Endodermal cell (in vitro differentiated cells): ENCODE measurements at regions not wholly inside any gene's neighbourhood (a gene's known extent, or its start where the extent isn't known, plus 50 kb on each side); places are given as distances from the start of the nearest gene placed in this dataset.

ENCODE experiments used
- DNase-seq: peaks from one replicate; pipeline ENCODE4 v3.0.0-alpha.2; 2017
- H3K27ac ChIP-seq: 2 replicates; pipeline ENCODE4 v1.5.1; 2013; ENCODE audit warnings: mild to moderate bottlenecking, low read depth, low read length, moderate library complexity
- H3K27me3 ChIP-seq: 2 replicates; pipeline ENCODE4 v1.6.1; 2013; ENCODE audit warnings: mild to moderate bottlenecking, low read length, moderate library complexity; ENCODE audit not compliant: insufficient read depth, control insufficient read depth, poor library complexity, severe bottlenecking
- H3K36me3 ChIP-seq: 2 replicates; pipeline ENCODE4 v1.7.0; 2013; ENCODE audit warnings: mild to moderate bottlenecking, low read length, moderate library complexity; ENCODE audit not compliant: control insufficient read depth, insufficient read depth
- H3K4me1 ChIP-seq: one replicate; pipeline ENCODE4 v1.7.0; 2013; ENCODE audit warnings: low read length; ENCODE audit not compliant: control insufficient read depth, insufficient read depth
- H3K4me3 ChIP-seq: 2 replicates; pipeline ENCODE4 v1.5.1; 2013; ENCODE audit warnings: mild to moderate bottlenecking, low read length, moderate library complexity
- H3K9ac ChIP-seq: 2 replicates; pipeline ENCODE4 v1.6.1; 2013; ENCODE audit warnings: mild to moderate bottlenecking, low read length, moderate library complexity; ENCODE audit not compliant: poor library complexity, severe bottlenecking; ENCODE audit errors: extremely low read depth
- H3K9me3 ChIP-seq: 2 replicates; pipeline ENCODE4 v1.6.1; 2013; ENCODE audit warnings: mild to moderate bottlenecking, low read length, moderate library complexity; ENCODE audit not compliant: control insufficient read depth
- H3K27ac Mint-ChIP-seq: 2 replicates; pipeline ENCODE4 v1.8.0; 2020; ENCODE audit warnings: mixed read lengths
- H3K27me3 Mint-ChIP-seq: 2 replicates; pipeline ENCODE4 v1.8.0; 2021; ENCODE audit warnings: mild to moderate bottlenecking, mixed read lengths; ENCODE audit not compliant: insufficient read depth
- H3K36me3 Mint-ChIP-seq: 2 replicates; pipeline ENCODE4 v1.8.0; 2020; ENCODE audit warnings: low read depth, mixed read lengths
- H3K4me1 Mint-ChIP-seq: 2 replicates; pipeline ENCODE4 v1.8.0; 2020; ENCODE audit warnings: mixed read lengths
- H3K4me3 Mint-ChIP-seq: 2 replicates; pipeline ENCODE4 v1.8.0; 2020; ENCODE audit warnings: mild to moderate bottlenecking, moderate library complexity, mixed read lengths
- H3K9me3 Mint-ChIP-seq: 2 replicates; pipeline ENCODE4 v1.8.0; 2020; ENCODE audit warnings: mild to moderate bottlenecking, mixed read lengths
- WGBS, 2 experiments: methylation state at CpG; one replicate each; pipeline versions ENCODE4 v1.1.5 to v1.1.7; 2013; ENCODE audit warnings: missing lambda C conversion rate in 2 of 2, mixed read lengths in 1 of 2; ENCODE audit not compliant: insufficient coverage in 1 of 2, insufficient read length in 1 of 2; 5-methylcytosine and 5-hydroxymethylcytosine counted together
- TF ChIP-seq, protein P1 (sequence below): fragments of 200-600 bp; sonication (generic); conservative IDR thresholded peaks from 2 replicates; pipeline ENCODE4 v1.5.0; 2021; ENCODE audit warnings: antibody characterized with exemption, mild to moderate bottlenecking

- H3K27ac ChIP-seq: peak overlapping the region; percentile 30
- no peaks in the 10 kb centered on the region for H3K4me1 ChIP-seq
- no peaks in the 10 kb centered on the region for H3K27me3 ChIP-seq
- Mint-ChIP-seq H3K36me3 (peaks cover 3% of the 10 kb centered on the region), H3K27ac (peak overlapping the region; percentile 34), H3K4me3 (no peak overlapping the region), H3K4me1 (peaks cover 12% of the 10 kb centered on the region), H3K27me3 (no peaks in the 10 kb centered on the region), H3K9me3 (no peaks in the 10 kb centered on the region)
- no peaks in the 10 kb centered on the region for H3K36me3 ChIP-seq
- H3K9ac ChIP-seq: no peak overlapping the region
- 66% methylated on average over 2 of the region's 2 CpGs; no CpG with 5 or more reads in 1 of the 2 experiments for WGBS, 2 experiments
- H3K4me3 ChIP-seq: no peak overlapping the region
- no peaks in the 10 kb centered on the region for H3K9me3 ChIP-seq
- DNase-seq: no peak
- TF ChIP-seq, protein P1, sequence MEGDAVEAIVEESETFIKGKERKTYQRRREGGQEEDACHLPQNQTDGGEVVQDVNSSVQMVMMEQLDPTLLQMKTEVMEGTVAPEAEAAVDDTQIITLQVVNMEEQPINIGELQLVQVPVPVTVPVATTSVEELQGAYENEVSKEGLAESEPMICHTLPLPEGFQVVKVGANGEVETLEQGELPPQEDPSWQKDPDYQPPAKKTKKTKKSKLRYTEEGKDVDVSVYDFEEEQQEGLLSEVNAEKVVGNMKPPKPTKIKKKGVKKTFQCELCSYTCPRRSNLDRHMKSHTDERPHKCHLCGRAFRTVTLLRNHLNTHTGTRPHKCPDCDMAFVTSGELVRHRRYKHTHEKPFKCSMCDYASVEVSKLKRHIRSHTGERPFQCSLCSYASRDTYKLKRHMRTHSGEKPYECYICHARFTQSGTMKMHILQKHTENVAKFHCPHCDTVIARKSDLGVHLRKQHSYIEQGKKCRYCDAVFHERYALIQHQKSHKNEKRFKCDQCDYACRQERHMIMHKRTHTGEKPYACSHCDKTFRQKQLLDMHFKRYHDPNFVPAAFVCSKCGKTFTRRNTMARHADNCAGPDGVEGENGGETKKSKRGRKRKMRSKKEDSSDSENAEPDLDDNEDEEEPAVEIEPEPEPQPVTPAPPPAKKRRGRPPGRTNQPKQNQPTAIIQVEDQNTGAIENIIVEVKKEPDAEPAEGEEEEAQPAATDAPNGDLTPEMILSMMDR: no peak
Measured at GRCh38 chr3:178159691-178160220, 376.5 kb upstream of the KCNMB2 start.

GRCh38 chr3:178169421-178169820 is 366.8 kb upstream of the KCNMB2 start:
- 93 to 100% methylated on average over 1 of the region's 2 CpGs for WGBS, 2 experiments
- H3K27ac ChIP-seq: no peak overlapping the region
- TF ChIP-seq, protein P1: no peak
- H3K4me1 Mint-ChIP-seq: peaks cover 4% of the 10 kb centered on the region
- no peaks in the 10 kb centered on the region for H3K9me3 ChIP-seq
- no peak overlapping the region for H3K27ac Mint-ChIP-seq
- no peak overlapping the region for H3K4me3 Mint-ChIP-seq
- no peaks in the 10 kb centered on the region for H3K36me3 Mint-ChIP-seq
- no peaks in the 10 kb centered on the region for H3K36me3 ChIP-seq
- H3K27me3 ChIP-seq: no peaks in the 10 kb centered on the region
- no peak for DNase-seq
- H3K9ac ChIP-seq: no peak overlapping the region
- no peaks in the 10 kb centered on the region for H3K27me3 Mint-ChIP-seq
- no peak overlapping the region for H3K4me3 ChIP-seq
- no peaks in the 10 kb centered on the region for H3K9me3 Mint-ChIP-seq
- H3K4me1 ChIP-seq: no peaks in the 10 kb centered on the region

DNA sequence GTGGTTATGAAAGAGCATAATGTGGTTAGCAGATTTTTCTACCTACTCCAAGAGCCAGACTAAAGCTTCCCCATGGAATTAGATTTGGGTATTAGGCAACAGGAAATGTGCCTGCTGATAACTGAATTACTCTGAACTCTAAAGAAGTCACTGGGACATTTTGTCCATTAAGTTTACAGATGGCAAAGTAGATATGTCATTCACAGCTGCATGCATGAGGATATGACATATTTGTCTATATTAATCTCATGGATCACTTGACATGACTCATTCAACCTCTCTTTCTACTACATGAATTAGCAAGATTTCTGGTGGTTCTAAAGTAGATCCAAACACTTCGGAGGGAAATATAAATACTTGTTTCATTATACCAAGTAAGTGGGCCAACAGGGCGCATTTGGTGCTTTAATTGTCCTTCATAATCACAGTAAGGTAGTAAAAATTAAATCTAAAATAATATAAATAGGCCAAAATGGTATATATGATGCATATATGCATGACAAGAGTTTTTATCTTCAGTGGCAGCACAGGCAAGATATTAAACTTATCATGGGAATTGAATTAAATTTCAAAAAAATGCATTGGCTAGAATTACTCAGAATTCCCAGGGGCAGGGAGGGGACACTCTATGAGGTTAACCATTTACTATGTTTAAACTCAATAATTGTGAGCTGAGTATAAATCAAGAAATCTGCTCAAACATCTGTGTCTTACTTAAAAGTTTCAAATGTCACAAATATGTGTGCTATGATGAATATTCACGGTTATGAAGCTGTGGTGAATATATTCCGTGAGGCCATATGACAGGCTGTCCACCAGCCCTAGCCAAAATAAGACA is 365.3 kb upstream of the KCNMB2 start:
- H3K4me3 Mint-ChIP-seq: no peak overlapping the region
- H3K27me3 ChIP-seq: no peaks in the 10 kb centered on the region
- H3K9me3 Mint-ChIP-seq: no peaks in the 10 kb centered on the region
- 100% methylated on average over 1 to 3 of the region's 4 CpGs for WGBS, 2 experiments
- no peak overlapping the region for H3K9ac ChIP-seq
- H3K4me3 ChIP-seq: no peak overlapping the region
- H3K27ac Mint-ChIP-seq: no peak overlapping the region
- DNase-seq: no peak
- no peaks in the 10 kb centered on the region for H3K4me1 ChIP-seq
- no peaks in the 10 kb centered on the region for H3K27me3 Mint-ChIP-seq
- H3K4me1 Mint-ChIP-seq: no peaks in the 10 kb centered on the region
- no peaks in the 10 kb centered on the region for H3K9me3 ChIP-seq
- H3K36me3 ChIP-seq: no peaks in the 10 kb centered on the region
- H3K27ac ChIP-seq: no peak overlapping the region
- no peaks in the 10 kb centered on the region for H3K36me3 Mint-ChIP-seq
- TF ChIP-seq, protein P1: no peak
